HCT116 (cell line): ENCODE measurements at regions not wholly inside any gene's neighbourhood (a gene's known extent, or its start where the extent isn't known, plus 50 kb on each side); places are given as distances from the start of the nearest gene placed in this dataset.
"Not testable (repeated sequence)": the region's sequence is repeated elsewhere in the genome, so short reads cannot be mapped to it uniquely, and the experiment has no call there.

ENCODE experiments used
- ATAC-seq: fragments of 200-7000 bp; cut with Tn5 transposase; 2 replicates; pipeline ENCODE4 v1.9.1; 2020; ENCODE audit warnings: mild to moderate bottlenecking, moderate library complexity
- BruUV-seq: library from RNA; stranded (reverse); fragments of 400-500 nt; replicated peaks from 2 replicates; lab custom pipeline; 2021; lab: Mats Ljungman, UMichigan
- CTCF ChIA-PET: fragments of 300-600 bp; sonication (Branson Sonifier 250); formaldehyde crosslinking; loops from one replicate; lab custom pipeline; 2021; ENCODE audit warnings: antibody characterized with exemption; lab: Charles Lee
- POLR2A ChIA-PET: fragments of 300-600, 350-600 bp; sonication (Branson Sonifier 250); formaldehyde crosslinking; loops from one replicate; lab custom pipeline; 2021; ENCODE audit warnings: antibody characterized with exemption; lab: Charles Lee
- RAD21 ChIA-PET, 2 experiments: fragments of 300-600 bp; sonication (Branson Sonifier 250); formaldehyde crosslinking; loops; one replicate each; lab custom pipeline; 2023; ENCODE audit warnings: low total read pairs in 2 of 2; ENCODE audit not compliant: uncharacterized antibody in 2 of 2, unreplicated experiment in 2 of 2, low non-redundant PET in 1 of 2; lab: Charles Lee
- DNase-seq: peaks from one replicate; pipeline ENCODE4 v3.0.0-alpha.2; 2010; ENCODE audit warnings: low read depth, low spot score
- H2AFZ ChIP-seq: fragments of 200-600 bp; shearing (Covaris generic), sonication (generic); 2 replicates; pipeline ENCODE4 v1.6.1; 2017; ENCODE audit warnings: low read depth, mixed run types, mixed read lengths, antibody characterized with exemption, low read length; ENCODE audit not compliant: poor library complexity, severe bottlenecking
- H3K27ac ChIP-seq: 2 replicates; pipeline ENCODE4 v1.5.1; 2012; ENCODE audit warnings: low read depth, low read length
- H3K27me3 ChIP-seq: fragments of 200-600 bp; sonication (generic); 2 replicates; pipeline ENCODE4 v1.6.1; 2016; ENCODE audit warnings: mixed run types, low read length, mixed read lengths; ENCODE audit not compliant: insufficient read depth
- H3K36me3 ChIP-seq, 2 experiments: fragments of 200-500 bp in 1 of 2; fragments of 200-600 bp in 1 of 2; sonication (Bioruptor generic) in 1 of 2; sonication (generic) in 1 of 2; 2 replicates each; pipeline versions ENCODE4 v1.5.1 to v1.6.1; 2014 to 2016; ENCODE audit warnings: low read length in 2 of 2, inconsistent platforms in 1 of 2, mixed read lengths in 1 of 2, mixed run types in 1 of 2; ENCODE audit not compliant: insufficient read depth in 2 of 2, control insufficient read depth in 1 of 2
- H3K4me1 ChIP-seq, 2 experiments: fragments of 200-600 bp in 1 of 2; sonication (generic) in 1 of 2; 2 replicates each; pipeline versions ENCODE4 v1.5.1 to v1.6.1; 2012 to 2017; ENCODE audit warnings: low read length in 2 of 2, inconsistent platforms in 1 of 2, mild to moderate bottlenecking in 1 of 2, mixed read lengths in 1 of 2, mixed run types in 1 of 2, moderate library complexity in 1 of 2; ENCODE audit not compliant: insufficient read depth in 2 of 2, control insufficient read depth in 1 of 2
- H3K4me2 ChIP-seq: fragments of 200-600 bp; sonication (generic); 2 replicates; pipeline ENCODE4 v1.6.1; 2017; ENCODE audit warnings: mixed run types, low read length, mixed read lengths
- H3K4me3 ChIP-seq, 2 experiments: fragments of 200-600 bp in 1 of 2; sonication (generic) in 1 of 2; replicated peaks in 1 of 2; 2 replicates each; pipeline ENCODE4 v1.5.1; 2011 to 2016; ENCODE audit warnings: low read length in 2 of 2, control low read depth in 1 of 2, low read depth in 1 of 2, mild to moderate bottlenecking in 1 of 2, mixed read lengths in 1 of 2, mixed run types in 1 of 2
- H3K79me2 ChIP-seq: fragments of 200-600 bp; sonication (generic); 2 replicates; pipeline ENCODE4 v1.6.1; 2017; ENCODE audit warnings: mild to moderate bottlenecking, mixed run types, low read length, moderate library complexity, mixed read lengths; ENCODE audit not compliant: insufficient read depth
- H3K9ac ChIP-seq: fragments of 200-600 bp; sonication (generic); 2 replicates; pipeline ENCODE4 v1.6.1; 2016; ENCODE audit warnings: low read length, mixed read lengths
- H3K9me2 ChIP-seq: fragments of 200-600 bp; sonication (generic), shearing (Covaris generic); 2 replicates; pipeline ENCODE4 v1.6.1; 2017; ENCODE audit warnings: mixed run types, mild to moderate bottlenecking, moderate library complexity; ENCODE audit not compliant: insufficient read depth
- H3K9me3 ChIP-seq, 2 experiments: fragments of 200-500 bp in 1 of 2; fragments of 200-600 bp in 1 of 2; sonication (Bioruptor generic) in 1 of 2; sonication (generic) in 1 of 2; 2 replicates each; pipeline ENCODE4 v1.6.1; 2014 to 2017; ENCODE audit warnings: low read length in 2 of 2, mixed read lengths in 2 of 2, inconsistent platforms in 1 of 2, low read depth in 1 of 2, mild to moderate bottlenecking in 1 of 2, mixed run types in 1 of 2, moderate library complexity in 1 of 2; ENCODE audit not compliant: control insufficient read depth in 1 of 2, insufficient read depth in 1 of 2
- H4K20me1 ChIP-seq: fragments of 200-600 bp; sonication (generic), shearing (Covaris generic); 2 replicates; pipeline ENCODE4 v1.6.1; 2017; ENCODE audit warnings: mixed run types, mild to moderate bottlenecking, moderate library complexity; ENCODE audit not compliant: insufficient read depth
- ATF3 ChIP-seq: IDR thresholded peaks from 2 replicates; pipeline ENCODE4 v1.6.1; 2012
- CEBPB ChIP-seq: IDR thresholded peaks from 2 replicates; pipeline ENCODE4 v1.6.1; 2012; ENCODE audit warnings: low read depth
- EGR1 ChIP-seq: IDR thresholded peaks from 2 replicates; pipeline ENCODE4 v1.6.1; 2012; ENCODE audit warnings: low read depth
- EZH2 ChIP-seq: fragments of 200-600 bp; sonication (generic); IDR thresholded peaks from 2 replicates; pipeline ENCODE4 v1.6.1; 2017; ENCODE audit warnings: antibody characterized with exemption, mixed run types
- EZH2phosphoT487 ChIP-seq: fragments of 200-600 bp; IDR thresholded peaks from 2 replicates; pipeline ENCODE4 v1.6.1; 2018; ENCODE audit warnings: antibody characterized with exemption, borderline replicate concordance
- RAD21 ChIP-seq: IDR thresholded peaks from 2 replicates; pipeline ENCODE4 v1.6.1; 2012; ENCODE audit warnings: low read depth, mild to moderate bottlenecking
- SP1 ChIP-seq: IDR thresholded peaks from 2 replicates; pipeline ENCODE4 v1.6.1; 2012; ENCODE audit warnings: low read depth
- TCF7L2 ChIP-seq: IDR thresholded peaks from 2 replicates; pipeline ENCODE4 v1.7.0; 2011; ENCODE audit warnings: borderline replicate concordance, inconsistent platforms; ENCODE audit not compliant: insufficient read depth, insufficient read length; ENCODE audit errors: extremely low read depth
- ZNF274 ChIP-seq: fragments of 200-500 bp; sonication (Bioruptor generic); IDR thresholded peaks from 2 replicates; pipeline ENCODE4 v1.6.1; 2014; ENCODE audit warnings: mild to moderate bottlenecking, low read depth, low read length, inconsistent platforms
- intact Hi-C: fragments of 100-400 bp; cut with micrococcal nuclease; formaldehyde crosslinking; loops from 2 replicates; pipeline ENCODE4 v1.10.0; 2022
- TF ChIP-seq, protein P1 (sequence below): IDR thresholded peaks from 2 replicates; pipeline ENCODE4 v1.6.1; 2011; ENCODE audit warnings: mild to moderate bottlenecking, low read length, moderate library complexity; ENCODE audit not compliant: insufficient replicate concordance; ENCODE audit errors: extremely low read depth

DNA sequence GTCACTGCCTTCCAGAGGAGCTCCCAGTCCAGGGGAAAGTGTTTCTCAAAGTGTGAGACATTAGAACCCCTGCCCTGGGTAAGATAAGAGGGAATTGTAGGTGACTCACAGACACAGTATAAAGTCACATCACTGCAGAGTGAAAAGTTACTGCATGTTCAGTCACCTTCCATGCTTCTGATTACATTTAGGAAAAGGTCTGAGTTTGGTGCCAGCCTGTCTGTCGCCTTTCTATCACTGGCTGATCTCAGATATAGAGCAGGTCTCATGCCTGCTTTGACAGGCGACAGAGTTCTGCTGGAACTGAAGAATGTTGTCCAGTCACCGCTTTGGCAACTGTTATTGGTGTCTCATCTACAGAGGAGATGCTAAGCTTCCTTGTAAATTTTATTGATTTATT is 1078.6 kb downstream of the UQCRFS1 start:
- intact Hi-C loops = no loop called here
- no peak overlapping the region for H3K27ac ChIP-seq
- RAD21 ChIA-PET = no interaction called here
- no peaks in the 10 kb centered on the region for H3K36me3 ChIP-seq
- DNase-seq = no peak
- no peaks in the 10 kb centered on the region for H3K27me3 ChIP-seq
- no peak overlapping the region for H2AFZ ChIP-seq
- H3K9me2 ChIP-seq = no peaks in the 10 kb centered on the region
- no peak overlapping the region for H3K4me2 ChIP-seq
- CTCF ChIA-PET = no interaction called here
- H3K79me2 ChIP-seq = no peaks in the 10 kb centered on the region
- no peaks in the 10 kb centered on the region for H4K20me1 ChIP-seq
- H3K4me3 ChIP-seq = no peak overlapping the region
- no peak for TF ChIP-seq TCF7L2
- ATAC-seq = no peak
- POLR2A ChIA-PET = no interaction called here
- H3K9me3 ChIP-seq = peaks cover 0 to 23% of the 10 kb centered on the region in 2 experiments; a peak in 2 of 4 replicates
- H3K9ac ChIP-seq = no peak overlapping the region
- H3K4me1 ChIP-seq = no peaks in the 10 kb centered on the region
- no TSS peak for BruUV-seq

DNA sequence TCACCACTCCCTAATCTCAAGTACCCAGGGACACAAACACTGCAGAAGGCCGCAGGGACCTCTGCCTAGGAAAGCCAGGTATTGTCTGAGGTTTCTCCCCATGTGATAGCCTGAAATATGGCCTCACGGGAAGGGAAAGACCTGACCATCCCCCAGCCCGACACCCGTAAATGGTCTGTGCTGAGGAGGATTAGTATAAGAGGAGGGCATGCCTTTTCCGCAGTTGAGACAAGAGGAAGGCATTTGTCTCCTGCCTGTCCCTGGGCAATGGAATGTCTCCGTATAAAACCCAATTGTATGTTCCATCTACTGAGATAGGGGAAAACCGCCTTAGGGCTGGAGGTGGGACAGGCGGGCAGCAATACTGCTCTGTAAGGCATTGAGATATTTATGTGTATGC is 1082.1 kb downstream of the UQCRFS1 start:
- H3K9me2 ChIP-seq, ATAC-seq, BruUV-seq, POLR2A ChIA-PET, H3K4me1 ChIP-seq, H3K27ac ChIP-seq, H3K27me3 ChIP-seq, H4K20me1 ChIP-seq, H3K79me2 ChIP-seq, H3K36me3 ChIP-seq, CTCF ChIA-PET, H3K4me2 ChIP-seq, H3K9ac ChIP-seq, intact Hi-C loops, H2AFZ ChIP-seq, RAD21 ChIA-PET, H3K4me3 ChIP-seq, DNase-seq: not testable (repeated sequence)
- H3K9me3 ChIP-seq = peaks cover 3 to 21% of the 10 kb centered on the region in 2 experiments; a peak in 2 of 4 replicates

- ChIA-PET RAD21 (no interaction called here), POLR2A (no interaction called here), CTCF (no interaction called here)
- DNase-seq = no peak
- no peak overlapping the region for H3K4me3 ChIP-seq
- H3K4me1 ChIP-seq = no peaks in the 10 kb centered on the region
- BruUV-seq = no TSS peak
- no peaks in the 10 kb centered on the region for H3K79me2 ChIP-seq
- no peak overlapping the region for H3K9ac ChIP-seq
- no peaks in the 10 kb centered on the region for H3K36me3 ChIP-seq
- no peak overlapping the region for H2AFZ ChIP-seq
- no peak for ATAC-seq
- intact Hi-C loops = no loop called here
- no peaks in the 10 kb centered on the region for H3K27me3 ChIP-seq
- peaks cover 10 to 22% of the 10 kb centered on the region in 2 experiments; a peak in 2 of 4 replicates for H3K9me3 ChIP-seq
- H3K4me2 ChIP-seq = no peak overlapping the region
- H4K20me1 ChIP-seq = no peaks in the 10 kb centered on the region
- H3K9me2 ChIP-seq = no peaks in the 10 kb centered on the region
- no peak overlapping the region for H3K27ac ChIP-seq
- no peak for TF ChIP-seq ATF3
- TF ChIP-seq, protein P1, sequence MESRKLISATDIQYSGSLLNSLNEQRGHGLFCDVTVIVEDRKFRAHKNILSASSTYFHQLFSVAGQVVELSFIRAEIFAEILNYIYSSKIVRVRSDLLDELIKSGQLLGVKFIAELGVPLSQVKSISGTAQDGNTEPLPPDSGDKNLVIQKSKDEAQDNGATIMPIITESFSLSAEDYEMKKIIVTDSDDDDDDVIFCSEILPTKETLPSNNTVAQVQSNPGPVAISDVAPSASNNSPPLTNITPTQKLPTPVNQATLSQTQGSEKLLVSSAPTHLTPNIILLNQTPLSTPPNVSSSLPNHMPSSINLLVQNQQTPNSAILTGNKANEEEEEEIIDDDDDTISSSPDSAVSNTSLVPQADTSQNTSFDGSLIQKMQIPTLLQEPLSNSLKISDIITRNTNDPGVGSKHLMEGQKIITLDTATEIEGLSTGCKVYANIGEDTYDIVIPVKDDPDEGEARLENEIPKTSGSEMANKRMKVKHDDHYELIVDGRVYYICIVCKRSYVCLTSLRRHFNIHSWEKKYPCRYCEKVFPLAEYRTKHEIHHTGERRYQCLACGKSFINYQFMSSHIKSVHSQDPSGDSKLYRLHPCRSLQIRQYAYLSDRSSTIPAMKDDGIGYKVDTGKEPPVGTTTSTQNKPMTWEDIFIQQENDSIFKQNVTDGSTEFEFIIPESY = no peak
- TF ChIP-seq CEBPB = no peak
- no peak for TF ChIP-seq EZH2phosphoT487
- TF ChIP-seq ZNF274 = no peak
- no peak for TF ChIP-seq EGR1
- no peak for TF ChIP-seq SP1
- TF ChIP-seq RAD21 = no peak
- TF ChIP-seq EZH2 = no peak
Measured at GRCh38 chr19:28130066-28130511, 1082.9 kb downstream of the UQCRFS1 start.
